GM23248 (cell line): ENCODE measurements at regions not wholly inside any gene's neighbourhood (a gene's known extent, or its start where the extent isn't known, plus 50 kb on each side); places are given as distances from the start of the nearest gene placed in this dataset.

Experiments
- DNase-seq: peaks from one replicate; pipeline ENCODE4 v3.0.0-alpha.2; 2015
- H2AFZ ChIP-seq: fragments of 200-600 bp; sonication (generic); 2 replicates; pipeline ENCODE4 v1.6.1; 2016; ENCODE audit warnings: antibody characterized with exemption
- H3F3A ChIP-seq: fragments of 200-600 bp; sonication (generic); 2 replicates; pipeline ENCODE4 v1.6.1; 2016; ENCODE audit warnings: mild to moderate bottlenecking, antibody characterized with exemption, mixed run types; ENCODE audit not compliant: insufficient read depth
- H3K27ac ChIP-seq: fragments of 200-600 bp; sonication (generic); 2 replicates; pipeline ENCODE4 v1.5.1; 2016; ENCODE audit warnings: mild to moderate bottlenecking
- H3K27me3 ChIP-seq: fragments of 200-600 bp; sonication (generic); replicated peaks from 2 replicates; pipeline ENCODE4 v1.6.1; 2016; ENCODE audit warnings: mild to moderate bottlenecking; ENCODE audit not compliant: insufficient read depth
- H3K36me3 ChIP-seq: fragments of 200-600 bp; sonication (generic); 2 replicates; pipeline ENCODE4 v1.6.1; 2016; ENCODE audit warnings: low read depth, mild to moderate bottlenecking
- H3K4me1 ChIP-seq: fragments of 200-600 bp; sonication (generic); 2 replicates; pipeline ENCODE4 v1.6.1; 2016; ENCODE audit warnings: mild to moderate bottlenecking; ENCODE audit not compliant: insufficient read depth
- H3K4me2 ChIP-seq: fragments of 200-600 bp; sonication (generic); one replicate; pipeline ENCODE4 v1.6.1; 2016; ENCODE audit warnings: mild to moderate bottlenecking; ENCODE audit not compliant: unreplicated experiment
- H3K4me3 ChIP-seq: fragments of 200-600 bp; sonication (generic); 2 replicates; pipeline ENCODE4 v1.5.1; 2016; ENCODE audit warnings: mild to moderate bottlenecking
- H3K79me2 ChIP-seq: fragments of 200-600 bp; sonication (generic); 2 replicates; pipeline ENCODE4 v1.6.1; 2016; ENCODE audit warnings: mild to moderate bottlenecking; ENCODE audit not compliant: insufficient read depth
- H3K9ac ChIP-seq: fragments of 200-600 bp; sonication (generic); 2 replicates; pipeline ENCODE4 v1.6.1; 2016; ENCODE audit warnings: mild to moderate bottlenecking
- H3K9me2 ChIP-seq: fragments of 200-600 bp; sonication (generic); 2 replicates; pipeline ENCODE4 v1.6.1; 2016; ENCODE audit warnings: mixed run types, mild to moderate bottlenecking, moderate library complexity; ENCODE audit not compliant: insufficient read depth
- H3K9me3 ChIP-seq: fragments of 200-600 bp; sonication (generic); one replicate; pipeline ENCODE4 v1.6.1; 2017; ENCODE audit warnings: low read depth
- H4K20me1 ChIP-seq: fragments of 200-600 bp; sonication (generic); 2 replicates; pipeline ENCODE4 v1.6.0; 2016; ENCODE audit not compliant: insufficient read depth
- EZH2 ChIP-seq: fragments of 200-600 bp; sonication (generic); IDR thresholded peaks from 2 replicates; pipeline ENCODE4 v1.6.1; 2018; ENCODE audit warnings: antibody characterized with exemption, mild to moderate bottlenecking; ENCODE audit not compliant: insufficient read depth, poor library complexity, severe bottlenecking
- EZH2phosphoT487 ChIP-seq: fragments of 200-600 bp; sonication (generic); IDR thresholded peaks from 2 replicates; pipeline ENCODE4 v1.6.1; 2018; ENCODE audit warnings: antibody characterized with exemption, moderate library complexity, mild to moderate bottlenecking, low read depth; ENCODE audit not compliant: insufficient read depth
- WGBS, 2 experiments: methylation state at CpG; one replicate each; pipeline ENCODE4 v1.1.6; 2015 to 2017; ENCODE audit warnings: low lambda C conversion rate in 2 of 2, low coverage in 1 of 2; ENCODE audit errors: missing lambda C conversion rate in 2 of 2; 5-methylcytosine and 5-hydroxymethylcytosine counted together
- in situ Hi-C: fragments of 300-500 bp; cut with MboI; formaldehyde crosslinking; loops from 2 replicates; pipeline ENCODE4 v1.15.0; 2020

- DNase-seq: no peak
- H3K4me3 ChIP-seq: no peak overlapping the region
- H3F3A ChIP-seq: no peaks in the 10 kb centered on the region
- H3K27ac ChIP-seq: no peak overlapping the region
- H3K79me2 ChIP-seq: no peaks in the 10 kb centered on the region
- H3K9me2 ChIP-seq: no peaks in the 10 kb centered on the region
- H3K4me1 ChIP-seq: no peaks in the 10 kb centered on the region
- TF ChIP-seq EZH2: no peak
- TF ChIP-seq EZH2phosphoT487: no peak
- WGBS, 2 experiments: 78 to 85% methylated on average over 2 of the region's 2 CpGs
- H3K9ac ChIP-seq: no peak overlapping the region
- in situ Hi-C loops: no loop called here
- H3K9me3 ChIP-seq: no peaks in the 10 kb centered on the region
- no peaks in the 10 kb centered on the region for H3K27me3 ChIP-seq
- H4K20me1 ChIP-seq: no peaks in the 10 kb centered on the region
- no peak overlapping the region for H2AFZ ChIP-seq
- H3K36me3 ChIP-seq: no peaks in the 10 kb centered on the region
- no peak overlapping the region for H3K4me2 ChIP-seq
These were observed 526.4 kb downstream of the CDH10 start for GRCh38 chr5:24118351-24118750.

DNA sequence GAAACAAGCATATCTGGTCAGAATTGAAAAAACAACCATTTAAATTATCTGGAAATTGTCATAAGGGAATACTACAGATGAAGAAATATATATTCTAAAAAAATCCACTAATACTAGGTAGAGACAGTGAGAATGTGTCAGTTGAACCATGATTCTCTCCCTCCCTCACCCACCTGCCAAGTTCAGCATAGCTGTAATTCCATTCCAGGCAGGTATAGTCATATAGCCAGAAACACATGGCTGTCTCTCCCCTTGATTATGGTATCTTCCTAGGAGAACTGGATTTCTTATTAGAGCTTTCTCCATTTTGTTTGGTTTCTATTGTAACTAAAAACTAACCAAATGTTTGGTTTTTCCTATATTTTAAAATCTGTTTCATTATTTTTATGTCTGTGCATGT, 509.2 kb downstream of the CDH10 start:
- in situ Hi-C loops: no loop called here
- H3K36me3 ChIP-seq: no peaks in the 10 kb centered on the region

DNA sequence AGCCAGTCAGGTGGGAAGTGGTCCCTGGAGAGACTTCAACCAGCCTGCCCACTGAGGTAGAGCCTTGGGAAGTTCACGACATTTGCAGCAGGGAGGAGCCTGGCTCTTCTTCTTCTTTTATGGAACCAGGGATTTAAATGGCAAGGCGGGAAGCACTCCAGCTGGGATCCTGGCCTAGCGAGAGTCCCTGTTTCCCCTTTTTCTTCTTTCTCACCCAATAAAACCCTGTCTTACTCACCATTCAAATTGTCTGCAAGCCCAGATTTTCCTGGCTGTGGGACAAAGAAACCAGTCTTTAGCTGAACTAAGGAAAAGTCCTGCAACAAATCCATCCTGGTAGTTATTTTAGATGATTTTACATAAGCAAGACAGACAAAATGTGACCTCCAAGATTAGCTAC, 503.7 kb downstream of the CDH10 start:
- H3K9ac ChIP-seq: no peak overlapping the region
- peak overlapping the region; percentile 34; the same call in 1 of the 2 replicates for H2AFZ ChIP-seq
- WGBS, 2 experiments: 16 to 44% methylated on average over 3 of the region's 3 CpGs
- 0 out of 2 replicates have a peak, but pooled peaks cover 4% of the 10 kb centered on the region for H3F3A ChIP-seq
- H3K4me2 ChIP-seq: peak overlapping the region; percentile 29
- H3K4me3 ChIP-seq: no peak overlapping the region
- no peak for TF ChIP-seq EZH2
- no peaks in the 10 kb centered on the region for H3K27me3 ChIP-seq
- peaks cover 8% of the 10 kb centered on the region for H3K4me1 ChIP-seq
- no peaks in the 10 kb centered on the region for H3K79me2 ChIP-seq
- no peaks in the 10 kb centered on the region for H3K36me3 ChIP-seq
- H4K20me1 ChIP-seq: no peaks in the 10 kb centered on the region
- no peaks in the 10 kb centered on the region for H3K9me2 ChIP-seq
- no peaks in the 10 kb centered on the region for H3K9me3 ChIP-seq
- peak; percentile 57 for DNase-seq
- no peak overlapping the region for H3K27ac ChIP-seq
- in situ Hi-C loops: no loop called here

More for the DNA sequence above, 509.2 kb downstream of the CDH10 start:
- H3F3A ChIP-seq: 0 out of 2 replicates have a peak, but pooled peaks cover under 1% of the 10 kb centered on the region
- H4K20me1 ChIP-seq: no peaks in the 10 kb centered on the region
- no peak for DNase-seq
- no peaks in the 10 kb centered on the region for H3K4me1 ChIP-seq
- no peak overlapping the region for H3K4me3 ChIP-seq
- H3K9ac ChIP-seq: no peak overlapping the region
- no peak for TF ChIP-seq EZH2
- no peak for TF ChIP-seq EZH2phosphoT487
- H3K9me3 ChIP-seq: no peaks in the 10 kb centered on the region
- no peak overlapping the region for H3K27ac ChIP-seq
- H3K27me3 ChIP-seq: no peaks in the 10 kb centered on the region
- H3K79me2 ChIP-seq: no peaks in the 10 kb centered on the region
- H2AFZ ChIP-seq: no peak overlapping the region
- H3K9me2 ChIP-seq: no peaks in the 10 kb centered on the region
- H3K4me2 ChIP-seq: no peak overlapping the region

DNA sequence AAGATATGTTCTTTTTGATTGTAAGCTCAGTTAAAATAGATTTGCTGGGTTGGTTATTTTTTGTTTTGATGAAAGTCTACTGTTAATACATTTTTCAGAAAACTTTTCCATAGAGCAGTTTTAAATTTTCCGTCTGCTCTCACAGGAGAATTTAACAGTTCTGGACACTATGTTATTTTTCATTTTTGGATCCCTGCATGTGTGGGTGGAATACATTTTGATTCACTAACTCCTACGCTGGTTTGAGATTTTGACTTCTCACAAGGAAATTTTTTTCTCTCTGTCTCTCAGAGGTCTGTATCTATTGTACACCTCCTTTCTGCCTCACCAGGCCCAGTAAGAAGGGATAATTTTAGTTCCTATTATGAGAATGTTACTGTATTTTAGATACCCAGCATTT, 502.4 kb downstream of the CDH10 start:
- WGBS, 2 experiments: 46 to 58% methylated on average over 2 of the region's 2 CpGs
- no peaks in the 10 kb centered on the region for H4K20me1 ChIP-seq
- no peak overlapping the region for H3K4me3 ChIP-seq
- no peak overlapping the region for H3K9ac ChIP-seq
- no peaks in the 10 kb centered on the region for H3K9me2 ChIP-seq
- no peaks in the 10 kb centered on the region for H3K27me3 ChIP-seq
- in situ Hi-C loops: no loop called here
- 0 out of 2 replicates have a peak, but pooled peaks cover 4% of the 10 kb centered on the region for H3F3A ChIP-seq
- H3K79me2 ChIP-seq: no peaks in the 10 kb centered on the region
- no peak overlapping the region for H3K4me2 ChIP-seq
- H3K27ac ChIP-seq: no peak overlapping the region
- peak overlapping the region; percentile 26; the same call in 1 of the 2 replicates for H2AFZ ChIP-seq
- peaks cover 8% of the 10 kb centered on the region for H3K4me1 ChIP-seq
- no peaks in the 10 kb centered on the region for H3K9me3 ChIP-seq
- no peak for TF ChIP-seq EZH2phosphoT487
- no peak for TF ChIP-seq EZH2
- no peak for DNase-seq
- no peaks in the 10 kb centered on the region for H3K36me3 ChIP-seq

- TF ChIP-seq EZH2phosphoT487 (no peak), EZH2 (no peak)
- Histone ChIP-seq H3F3A (0 out of 2 replicates have a peak, but pooled peaks cover 1% of the 10 kb centered on the region), H3K27me3 (no peaks in the 10 kb centered on the region), H3K36me3 (no peaks in the 10 kb centered on the region), H2AFZ (no peak overlapping the region), H3K27ac (no peak overlapping the region), H4K20me1 (no peaks in the 10 kb centered on the region), H3K4me2 (no peak overlapping the region), H3K9me3 (no peaks in the 10 kb centered on the region), H3K4me3 (no peak overlapping the region), H3K9me2 (no peaks in the 10 kb centered on the region), H3K79me2 (no peaks in the 10 kb centered on the region), H3K9ac (no peak overlapping the region), H3K4me1 (peaks cover 8% of the 10 kb centered on the region)
- no peak for DNase-seq
- 90 to 94% methylated on average over 2 of the region's 2 CpGs for WGBS, 2 experiments
- in situ Hi-C loops: no loop called here
These were observed 499.0 kb downstream of the CDH10 start for GRCh38 chr5:24145806-24146205.
